HepG2 (cell line): ENCODE measurements at regions not wholly inside any gene's neighbourhood (a gene's known extent, or its start where the extent isn't known, plus 50 kb on each side); places are given as distances from the start of the nearest gene placed in this dataset.

Experiments used
- ARID4A ChIP-seq: sonication (generic); formaldehyde crosslinking; IDR thresholded peaks from 2 replicates; pipeline ENCODE4 v1.5.0; 2020; ENCODE audit warnings: mild to moderate bottlenecking, missing genetic modification reagents, borderline replicate concordance
- ARNT2 ChIP-seq: sonication (generic); formaldehyde crosslinking; IDR thresholded peaks from 2 replicates; pipeline ENCODE4 v1.8.0; 2022; ENCODE audit warnings: mild to moderate bottlenecking, low read depth, missing genetic modification reagents, moderate library complexity
- BRD4 ChIP-seq: sonication (generic); formaldehyde crosslinking; IDR thresholded peaks from 2 replicates; pipeline ENCODE4 v1.4.0; 2020; ENCODE audit warnings: missing genetic modification reagents
- PHF21A ChIP-seq: sonication (generic); formaldehyde crosslinking; IDR thresholded peaks from 2 replicates; pipeline ENCODE4 v1.5.0; 2020; ENCODE audit warnings: mild to moderate bottlenecking, missing genetic modification reagents
- POGZ ChIP-seq: sonication (generic); formaldehyde crosslinking; IDR thresholded peaks from 2 replicates; pipeline ENCODE4 v1.4.0; 2020; ENCODE audit warnings: mild to moderate bottlenecking, missing genetic modification reagents
- PRMT3 ChIP-seq: sonication (generic); formaldehyde crosslinking; IDR thresholded peaks from 2 replicates; pipeline ENCODE4 v1.8.1; 2022; ENCODE audit warnings: low read depth, mild to moderate bottlenecking, moderate library complexity, missing genetic modification reagents, borderline replicate concordance
- SKI ChIP-seq: fragments of 450-650 bp; IDR thresholded peaks from one replicate; pipeline ENCODE4 v1.6.1; 2018; ENCODE audit warnings: mild to moderate bottlenecking; ENCODE audit not compliant: partially characterized antibody
- U2AF2 ChIP-seq: fragments of 200-400 bp; formaldehyde crosslinking; IDR thresholded peaks from 2 replicates; pipeline ENCODE4 v1.6.1; 2017; ENCODE audit warnings: low read depth, mild to moderate bottlenecking, low read length
- ZBTB21 ChIP-seq: sonication (generic); formaldehyde crosslinking; IDR thresholded peaks from 2 replicates; pipeline ENCODE4 v1.4.0; 2020; ENCODE audit warnings: missing genetic modification reagents
- ZFX ChIP-seq: sonication (generic); formaldehyde crosslinking; IDR thresholded peaks from 2 replicates; pipeline ENCODE4 v1.4.0; 2020; ENCODE audit warnings: mild to moderate bottlenecking, low read depth, missing genetic modification reagents, moderate library complexity
- ZMYM4 ChIP-seq: sonication (generic); formaldehyde crosslinking; IDR thresholded peaks from 2 replicates; pipeline ENCODE4 v1.8.1; 2023; ENCODE audit warnings: mild to moderate bottlenecking, missing genetic modification reagents
- ZNF430 ChIP-seq: sonication (generic); formaldehyde crosslinking; IDR thresholded peaks from 2 replicates; pipeline ENCODE4 v1.9.0; 2021; ENCODE audit warnings: mild to moderate bottlenecking, missing genetic modification reagents
- TF ChIP-seq, protein P1 (sequence below): sonication (generic); formaldehyde crosslinking; IDR thresholded peaks from 2 replicates; pipeline ENCODE4 v1.5.1; 2020; ENCODE audit warnings: mild to moderate bottlenecking, missing genetic modification reagents, moderate library complexity
- TF ChIP-seq, protein P2 (sequence below): IDR thresholded peaks from 2 replicates; pipeline ENCODE4 v1.6.1; 2012; ENCODE audit warnings: inconsistent platforms

DNA sequence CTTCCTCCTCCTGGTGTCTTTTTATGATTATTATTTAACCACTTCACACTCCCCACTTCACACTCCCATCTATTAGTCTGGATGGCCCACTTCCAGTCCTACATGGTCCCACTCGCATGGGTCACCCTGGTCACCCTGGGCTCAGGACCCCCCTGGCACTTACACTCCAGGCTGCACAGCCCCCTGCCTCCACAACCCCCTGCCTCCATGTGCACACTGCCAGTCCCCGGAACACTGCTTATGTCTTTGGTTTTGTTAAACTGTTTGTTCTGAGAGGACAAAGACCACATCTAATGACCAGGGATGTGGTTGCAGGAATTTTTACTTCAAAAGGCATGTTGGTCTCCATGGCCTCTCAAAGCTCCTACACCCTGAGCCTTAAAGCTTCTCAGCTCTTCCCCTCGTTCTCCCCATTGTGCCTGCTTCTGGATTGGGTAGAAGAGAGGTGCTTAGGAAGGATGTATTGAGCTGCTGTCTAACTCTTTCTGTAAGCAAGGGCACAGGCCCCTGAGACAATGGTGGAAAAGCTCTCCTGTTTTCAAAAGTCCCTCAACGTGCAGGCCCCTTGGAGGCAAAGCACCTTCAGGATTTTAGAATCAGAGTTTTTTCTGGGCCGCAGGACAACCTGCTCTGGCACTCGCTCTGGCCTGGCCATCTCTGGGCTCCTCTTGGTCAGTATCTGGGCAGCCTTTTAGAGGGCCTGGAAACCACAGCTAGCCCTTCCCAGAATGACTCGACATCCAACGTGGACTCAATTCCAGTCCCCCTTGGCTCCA lies 150.0 kb upstream of the HAAO start (continued):
- TF ChIP-seq ARID4A (peak; percentile 7; the same call in 1 of the 2 replicates), ARNT2 (CRISPR knock-in tag) (no peak), BRD4 (no peak), ZFX (peak; percentile 63), PRMT3 (CRISPR knock-in tag) (peak; percentile 38; the same call in 1 of the 2 replicates), PHF21A (CRISPR knock-in tag) (0 out of 2 replicates have a peak, but pooled peaks have one; percentile 51), ZNF430 (CRISPR knock-in tag) (0 out of 2 replicates have a peak, but pooled peaks have one; percentile 39), POGZ (CRISPR knock-in tag) (0 out of 2 replicates have a peak, but pooled peaks have one; percentile 10), ZBTB21 (CRISPR knock-in tag) (0 out of 2 replicates have a peak, but pooled peaks have one; percentile 13), SKI (no peak), U2AF2 (no peak), ZMYM4 (CRISPR knock-in tag) (peak; percentile 55)
- TF ChIP-seq, protein P1, sequence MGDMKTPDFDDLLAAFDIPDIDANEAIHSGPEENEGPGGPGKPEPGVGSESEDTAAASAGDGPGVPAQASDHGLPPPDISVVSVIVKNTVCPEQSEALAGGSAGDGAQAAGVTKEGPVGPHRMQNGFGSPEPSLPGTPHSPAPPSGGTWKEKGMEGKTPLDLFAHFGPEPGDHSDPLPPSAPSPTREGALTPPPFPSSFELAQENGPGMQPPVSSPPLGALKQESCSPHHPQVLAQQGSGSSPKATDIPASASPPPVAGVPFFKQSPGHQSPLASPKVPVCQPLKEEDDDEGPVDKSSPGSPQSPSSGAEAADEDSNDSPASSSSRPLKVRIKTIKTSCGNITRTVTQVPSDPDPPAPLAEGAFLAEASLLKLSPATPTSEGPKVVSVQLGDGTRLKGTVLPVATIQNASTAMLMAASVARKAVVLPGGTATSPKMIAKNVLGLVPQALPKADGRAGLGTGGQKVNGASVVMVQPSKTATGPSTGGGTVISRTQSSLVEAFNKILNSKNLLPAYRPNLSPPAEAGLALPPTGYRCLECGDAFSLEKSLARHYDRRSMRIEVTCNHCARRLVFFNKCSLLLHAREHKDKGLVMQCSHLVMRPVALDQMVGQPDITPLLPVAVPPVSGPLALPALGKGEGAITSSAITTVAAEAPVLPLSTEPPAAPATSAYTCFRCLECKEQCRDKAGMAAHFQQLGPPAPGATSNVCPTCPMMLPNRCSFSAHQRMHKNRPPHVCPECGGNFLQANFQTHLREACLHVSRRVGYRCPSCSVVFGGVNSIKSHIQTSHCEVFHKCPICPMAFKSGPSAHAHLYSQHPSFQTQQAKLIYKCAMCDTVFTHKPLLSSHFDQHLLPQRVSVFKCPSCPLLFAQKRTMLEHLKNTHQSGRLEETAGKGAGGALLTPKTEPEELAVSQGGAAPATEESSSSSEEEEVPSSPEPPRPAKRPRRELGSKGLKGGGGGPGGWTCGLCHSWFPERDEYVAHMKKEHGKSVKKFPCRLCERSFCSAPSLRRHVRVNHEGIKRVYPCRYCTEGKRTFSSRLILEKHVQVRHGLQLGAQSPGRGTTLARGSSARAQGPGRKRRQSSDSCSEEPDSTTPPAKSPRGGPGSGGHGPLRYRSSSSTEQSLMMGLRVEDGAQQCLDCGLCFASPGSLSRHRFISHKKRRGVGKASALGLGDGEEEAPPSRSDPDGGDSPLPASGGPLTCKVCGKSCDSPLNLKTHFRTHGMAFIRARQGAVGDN (CRISPR knock-in tag): peak; percentile 86
- TF ChIP-seq, protein P2, sequence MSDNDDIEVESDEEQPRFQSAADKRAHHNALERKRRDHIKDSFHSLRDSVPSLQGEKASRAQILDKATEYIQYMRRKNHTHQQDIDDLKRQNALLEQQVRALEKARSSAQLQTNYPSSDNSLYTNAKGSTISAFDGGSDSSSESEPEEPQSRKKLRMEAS: peak; percentile 89
